D721Med (cell line): ENCODE measurements at regions not wholly inside any gene's neighbourhood (a gene's known extent, or its start where the extent isn't known, plus 50 kb on each side); places are given as distances from the start of the nearest gene placed in this dataset.

Source experiments
- DNase-seq: peaks from one replicate; pipeline ENCODE4 v3.0.0; 2011; ENCODE audit warnings: low spot score; ENCODE audit not compliant: insufficient read length
- FAIRE-seq: peaks from 2 replicates; lab custom pipeline; 2011; peaks lifted over from hg19 to GRCh38; lab: Jason Lieb, UNC
- CTCF ChIP-seq: IDR thresholded peaks from 2 replicates; pipeline ENCODE4 v1.5.1; 2012; ENCODE audit warnings: mild to moderate bottlenecking, control low read depth; ENCODE audit not compliant: insufficient read depth; ENCODE audit errors: missing control alignments

GRCh38 chrX:99091459-99091858 lies 1318.6 kb downstream of the PCDH19 start:
- TF ChIP-seq CTCF = no peak
- DNase-seq (no peak), FAIRE-seq (no peak)

- DNase-seq = no peak
- TF ChIP-seq CTCF = no peak
- no peak for FAIRE-seq
Observed at GRCh38 chrX:99078301-99078700, 1331.8 kb downstream of the PCDH19 start.

- TF ChIP-seq CTCF = no peak
- FAIRE-seq = no peak
- DNase-seq = no peak
Observed at GRCh38 chrX:99077099-99077498, 1333.0 kb downstream of the PCDH19 start.

- no peak for FAIRE-seq
- TF ChIP-seq CTCF = no peak
- DNase-seq = no peak
Observed at GRCh38 chrX:99073551-99073950, 1336.5 kb downstream of the PCDH19 start.

GRCh38 chrX:99051639-99052038 lies 1358.4 kb downstream of the PCDH19 start:
- no peak for DNase-seq
- TF ChIP-seq CTCF = no peak
- FAIRE-seq = no peak

GRCh38 chrX:99033226-99033901 lies 1376.7 kb downstream of the PCDH19 start:
- TF ChIP-seq CTCF = no peak
- no peak for FAIRE-seq
- no peak for DNase-seq

- FAIRE-seq (no peak), DNase-seq (no peak)
- no peak for TF ChIP-seq CTCF
Observed at GRCh38 chrX:99010957-99011356, 1399.1 kb downstream of the PCDH19 start.
